GM18909 (cell line): ENCODE measurements at regions not wholly inside any gene's neighbourhood (a gene's known extent, or its start where the extent isn't known, plus 50 kb on each side); places are given as distances from the start of the nearest gene placed in this dataset.

Experiments
- ATAC-seq: cut with Tn5 transposase; IDR thresholded peaks from one replicate; pipeline ENCODE4 v1.9.1; 2021; ENCODE audit warnings: mild to moderate bottlenecking; ENCODE audit not compliant: unreplicated experiment, poor library complexity

GRCh38 chr11:31964181-31964580, 126.7 kb upstream of the RCN1 start:
- no peak for ATAC-seq

DNA sequence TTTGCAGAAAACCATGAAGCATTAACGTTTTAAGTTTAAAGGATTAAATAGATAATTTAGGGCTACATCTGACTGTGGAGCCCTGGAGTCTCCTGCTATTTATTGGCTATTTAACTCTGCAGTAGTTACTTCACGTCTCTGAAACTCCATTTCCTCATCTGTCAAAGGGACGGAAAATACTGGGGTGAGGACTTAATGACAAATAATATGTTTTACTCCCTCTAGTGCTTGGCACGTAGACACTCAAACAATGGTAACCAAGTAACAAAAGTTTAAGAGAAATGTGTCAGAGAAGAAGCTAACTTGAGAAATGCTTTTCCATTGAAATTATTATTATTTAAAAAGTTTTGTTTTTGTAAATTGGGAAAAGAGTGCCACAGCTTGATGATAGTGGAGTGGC, 130.7 kb upstream of the RCN1 start:
- ATAC-seq, result no peak

GRCh38 chr11:31959716-31960115, 131.2 kb upstream of the RCN1 start:
- ATAC-seq, result no peak

GRCh38 chr11:31958076-31958735, 132.7 kb upstream of the RCN1 start:
- ATAC-seq, result peak; percentile 77

DNA sequence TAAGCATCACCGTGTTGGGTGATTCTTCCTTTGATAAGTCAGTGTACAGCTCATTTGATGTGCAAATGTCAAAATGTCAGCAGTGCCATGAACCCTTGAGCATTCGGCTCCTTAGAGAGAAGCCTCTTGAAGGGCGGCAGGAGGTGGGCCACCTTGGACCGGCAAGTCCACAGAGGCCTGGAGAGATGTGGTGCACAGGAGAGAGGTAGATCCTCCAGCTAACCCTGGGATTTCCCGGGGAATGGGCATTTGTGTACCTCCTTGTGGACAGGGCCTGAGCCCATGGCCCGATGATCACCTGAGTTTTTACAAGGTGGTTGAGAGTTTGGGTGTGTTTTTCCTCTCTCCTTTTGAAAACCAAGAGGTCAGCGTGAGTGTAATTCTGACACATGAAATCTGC, 133.2 kb upstream of the RCN1 start:
- ATAC-seq, result no peak

GRCh38 chr11:31956310-31956709, 134.6 kb upstream of the RCN1 start:
- no peak for ATAC-seq

- no peak for ATAC-seq
These were observed 135.0 kb upstream of the RCN1 start for GRCh38 chr11:31955838-31956237.

DNA sequence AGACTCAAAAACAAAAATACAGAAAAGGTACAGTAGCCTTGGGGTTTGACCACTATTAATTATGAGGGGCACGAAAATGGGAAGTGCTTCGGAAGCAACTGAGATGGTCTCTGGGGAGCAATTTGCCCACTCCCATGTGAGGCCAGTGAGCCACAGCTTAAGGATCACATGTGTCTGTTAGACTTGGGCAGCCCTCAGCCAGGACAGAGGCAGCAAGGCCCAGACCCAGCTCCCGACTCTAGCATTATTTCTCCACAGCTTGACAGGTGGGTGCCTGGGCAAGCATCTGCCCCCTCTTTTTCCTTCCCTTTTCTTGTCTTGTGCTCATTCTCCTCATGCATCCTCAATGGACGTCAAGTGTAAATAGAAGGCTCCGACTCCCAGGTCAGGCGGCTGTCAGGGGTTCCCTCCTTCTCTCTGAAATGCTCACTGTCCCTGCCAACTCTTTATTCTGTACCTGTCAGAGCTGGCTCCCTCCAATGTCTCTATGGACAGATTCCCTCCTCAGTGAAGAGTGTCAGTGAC, 137.0 kb upstream of the RCN1 start:
- ATAC-seq, result no peak

GRCh38 chr11:31949733-31950200, 138.6 kb upstream of the PAX6 start:
- peak; percentile 79 for ATAC-seq

DNA sequence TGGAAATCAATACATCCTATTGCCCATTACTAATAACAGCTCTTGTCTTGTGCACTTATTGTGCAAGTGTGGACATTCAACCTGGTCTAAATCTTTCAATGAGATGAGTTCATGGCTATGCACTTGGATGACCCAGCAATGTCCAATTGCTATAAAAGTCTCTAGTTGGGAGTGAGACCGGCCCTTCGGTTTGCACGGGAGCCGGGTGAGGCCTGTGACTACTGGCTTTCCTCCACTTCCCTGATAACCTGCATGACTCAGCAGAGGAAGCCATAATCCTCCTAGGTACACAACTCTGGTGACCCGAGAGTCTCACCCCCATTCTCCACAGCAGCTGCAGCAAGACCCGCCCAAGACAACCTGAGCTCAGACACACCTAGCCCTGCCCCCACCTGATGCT, 135.9 kb upstream of the PAX6 start:
- no peak for ATAC-seq

DNA sequence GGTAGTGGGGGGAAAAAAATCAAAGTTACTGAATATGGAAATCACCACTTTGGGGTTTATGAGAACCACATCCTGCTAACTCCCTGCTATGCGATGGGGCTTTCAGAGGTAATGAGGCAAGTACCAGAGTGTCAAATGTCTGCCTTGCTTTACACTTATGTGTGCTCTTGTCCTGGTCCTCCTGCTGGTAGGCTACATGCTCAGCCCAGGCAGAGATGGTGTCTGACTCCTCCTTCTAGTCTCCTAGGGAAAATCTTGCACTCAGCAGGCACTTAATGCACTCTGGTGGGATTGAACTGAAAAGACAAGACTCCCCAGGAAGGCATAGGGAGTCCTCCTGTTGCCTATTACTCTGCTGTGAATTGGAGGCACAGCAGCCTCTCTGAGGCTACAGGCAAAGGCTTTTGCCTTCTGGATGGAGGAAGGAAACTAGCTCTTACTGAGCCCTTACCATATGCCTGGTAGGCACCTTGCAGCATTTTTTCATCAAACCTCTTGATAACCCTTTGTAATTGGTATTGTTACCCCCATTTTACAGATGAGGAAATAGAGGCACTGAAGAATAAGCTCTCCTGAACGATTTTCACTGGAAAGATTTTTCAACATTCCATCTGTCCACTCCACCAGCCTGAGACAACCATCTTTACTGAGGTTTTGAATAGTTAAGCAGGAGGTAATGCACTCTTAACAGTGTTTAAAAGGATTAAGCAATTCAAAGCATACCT, 132.1 kb upstream of the PAX6 start:
- ATAC-seq, result peak; percentile 98

DNA sequence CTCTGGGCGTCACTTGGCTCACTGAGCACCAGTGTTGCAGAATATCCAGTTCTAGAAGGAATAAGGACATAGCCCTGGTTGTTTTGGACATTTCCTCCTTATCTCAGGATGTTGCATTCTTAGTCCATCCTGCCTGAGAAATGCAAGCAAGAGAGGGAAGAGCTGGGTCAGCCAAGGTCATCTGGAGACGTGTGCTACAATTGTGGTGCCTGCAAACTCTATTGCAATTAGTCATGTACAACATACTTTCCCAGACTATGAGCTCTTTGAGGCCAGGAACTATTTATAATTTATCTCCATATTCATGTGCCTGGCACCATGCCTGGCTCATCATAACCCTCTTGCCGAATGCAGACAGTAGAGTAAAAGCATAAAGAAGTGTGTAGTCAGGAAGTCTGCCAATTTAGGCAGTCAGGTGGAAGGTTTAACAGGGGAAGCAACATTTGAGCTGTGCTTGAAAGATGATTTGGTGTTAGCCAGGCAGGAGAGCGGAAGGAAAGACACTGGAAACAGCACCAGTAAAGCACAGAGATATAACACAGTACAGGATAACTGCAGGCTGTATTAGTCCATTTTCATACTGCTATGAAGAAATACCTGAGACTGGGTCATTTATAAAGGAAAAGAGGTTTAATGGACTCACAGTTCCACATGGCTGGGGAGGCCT, 129.4 kb upstream of the PAX6 start:
- ATAC-seq, result no peak

GRCh38 chr11:31939004-31939403, 127.9 kb upstream of the PAX6 start:
- ATAC-seq, result no peak

- ATAC-seq, result no peak
These were observed 125.2 kb upstream of the PAX6 start for GRCh38 chr11:31936312-31936711.

DNA sequence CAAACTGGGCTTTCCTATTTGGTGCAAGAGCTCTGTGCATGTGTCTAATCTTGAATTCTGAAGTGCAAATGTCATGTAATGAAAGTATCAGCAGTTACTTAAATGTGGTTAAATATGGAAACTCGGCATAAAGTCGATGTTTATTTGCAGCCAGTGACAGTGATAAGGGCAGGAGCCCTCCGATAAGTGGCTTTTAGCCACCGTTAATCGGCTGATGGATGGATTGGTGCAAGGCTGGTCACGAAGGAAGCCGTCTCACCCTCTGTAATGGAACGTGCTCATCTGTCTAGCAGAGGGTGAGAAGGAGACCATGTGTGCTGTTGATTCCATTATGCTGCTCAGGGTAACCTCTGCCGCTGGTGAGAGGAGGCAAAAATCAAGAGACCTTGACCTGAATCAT, 121.8 kb upstream of the PAX6 start:
- no peak for ATAC-seq

DNA sequence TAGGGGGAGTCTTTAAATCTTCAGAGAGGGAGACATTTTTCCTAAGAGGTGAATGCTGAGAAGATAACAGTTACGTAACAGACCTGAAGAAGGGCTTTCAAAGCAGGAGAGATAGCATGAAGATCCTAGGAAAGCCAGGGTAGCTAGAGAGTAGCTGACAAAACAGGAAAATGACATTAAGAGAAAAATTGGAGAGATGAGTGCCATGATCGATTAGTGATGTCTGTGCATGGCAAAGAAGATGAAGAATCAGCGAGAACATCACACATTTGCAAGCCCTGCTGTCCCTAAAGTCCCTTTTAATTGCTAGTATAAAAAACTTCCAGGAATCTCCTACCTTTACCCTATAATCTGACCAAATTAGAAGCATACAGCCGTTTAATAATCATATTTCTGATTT, 116.9 kb upstream of the PAX6 start:
- ATAC-seq, result no peak

- no peak for ATAC-seq
These were observed 115.8 kb upstream of the PAX6 start for GRCh38 chr11:31926816-31927528.

DNA sequence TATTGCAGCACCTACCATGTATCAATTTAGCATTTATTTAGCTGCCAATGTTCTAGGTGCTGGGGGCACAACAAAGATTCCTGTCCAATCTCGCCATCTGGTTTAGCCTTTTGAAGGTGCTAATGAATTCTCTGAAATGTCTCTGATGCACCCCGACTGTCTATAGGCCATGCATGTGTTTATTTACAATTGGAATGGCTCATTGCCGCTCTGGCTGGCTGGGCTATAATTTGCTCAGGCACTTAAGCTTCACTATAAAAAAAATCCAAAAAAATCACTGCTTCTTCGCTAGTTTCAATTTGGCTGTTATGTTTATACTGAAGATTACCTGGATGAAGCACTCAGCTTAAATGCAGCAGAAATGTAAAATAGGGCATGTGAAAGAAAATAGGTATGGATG, 115.0 kb upstream of the PAX6 start:
- ATAC-seq, result no peak

DNA sequence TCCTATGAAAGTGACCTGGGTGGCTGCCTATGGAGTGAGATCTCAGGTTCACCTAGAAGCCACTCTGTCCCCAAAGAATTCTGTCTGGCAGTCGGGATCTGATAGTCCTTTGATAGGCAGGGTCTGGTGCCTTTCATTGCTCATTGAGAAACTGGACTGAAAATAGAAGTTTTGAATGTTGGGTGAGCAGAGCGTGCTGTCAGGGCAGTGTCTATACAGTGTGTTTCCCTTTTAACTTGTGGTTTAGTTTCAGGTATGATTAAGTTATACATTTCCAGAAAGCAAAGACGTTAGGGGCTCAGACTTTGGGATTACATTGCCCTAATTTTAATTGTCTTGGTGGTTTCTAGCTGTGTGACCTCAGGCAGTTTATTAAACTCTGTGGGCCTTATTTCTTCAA, 111.3 kb upstream of the PAX6 start:
- peak; percentile 80 for ATAC-seq

DNA sequence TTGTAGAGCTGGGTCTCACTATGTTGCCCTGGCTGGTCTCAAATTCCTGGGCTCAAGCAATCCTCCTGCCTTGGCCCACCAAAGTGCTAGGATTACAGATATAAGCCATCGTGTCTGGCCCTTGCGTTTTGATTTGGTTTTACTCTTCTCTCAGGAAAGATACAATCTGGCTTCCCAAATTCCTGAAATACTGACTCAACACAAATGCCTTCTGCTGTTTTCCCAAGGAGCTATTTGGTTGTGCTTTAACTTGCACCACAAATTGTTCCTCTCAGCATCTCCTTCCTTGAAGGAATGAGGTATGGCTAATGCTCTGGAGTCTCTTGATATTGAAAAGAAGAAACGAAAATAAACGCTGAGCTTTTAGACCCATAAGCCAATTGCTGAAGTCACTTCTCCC, 110.0 kb upstream of the PAX6 start:
- no peak for ATAC-seq

DNA sequence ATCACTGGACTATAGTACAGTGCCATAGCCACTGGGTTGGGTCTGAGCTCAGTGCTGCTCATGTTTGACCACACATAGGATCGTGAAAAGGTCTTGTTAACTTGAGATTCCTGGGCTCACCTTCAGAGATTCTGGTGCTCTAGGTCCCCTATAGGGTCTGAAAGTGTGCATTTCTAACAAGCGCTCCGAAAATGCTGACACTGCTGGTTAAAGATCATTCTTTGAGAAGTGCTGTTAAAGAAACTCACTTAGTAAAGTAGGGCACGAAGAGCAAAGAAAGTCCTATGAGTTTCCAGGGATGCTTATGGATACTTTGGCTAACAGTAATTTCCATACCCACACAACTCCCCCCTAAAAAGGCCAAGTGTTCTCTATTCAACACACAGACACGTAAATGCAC, 108.1 kb upstream of the PAX6 start:
- no peak for ATAC-seq
